Sigmoid colon (tissue), 4 donors: ENCODE measurements at regions not wholly inside any gene's neighbourhood (a gene's known extent, or its start where the extent isn't known, plus 50 kb on each side); places are given as distances from the start of the nearest gene placed in this dataset.

ENCODE experiments used
- CTCF ChIP-seq, 4 experiments: fragments of 450-650 bp in 3 of 4; fragments of 200-600 bp in 1 of 4; IDR thresholded peaks; one replicate each; pipeline ENCODE4 v1.5.1; 2016 to 2019; ENCODE audit warnings: antibody characterized with exemption in 4 of 4, mild to moderate bottlenecking in 3 of 4, moderate library complexity in 2 of 4
- POLR2A ChIP-seq, 2 donors: fragments of 450-650 bp; IDR thresholded peaks; one replicate each; pipeline ENCODE4 v1.6.1; 2016; ENCODE audit warnings: antibody characterized with exemption in 2 of 2, mild to moderate bottlenecking in 2 of 2, moderate library complexity in 2 of 2
- POLR2AphosphoS5 ChIP-seq, 4 donors: sonication (generic); formaldehyde crosslinking; IDR thresholded peaks; one replicate each; pipeline ENCODE4 v1.6.1; 2017; ENCODE audit warnings: antibody characterized with exemption in 4 of 4

GRCh38 chr12:126443977-126444376, 1378.7 kb downstream of the AACS start:
- TF ChIP-seq CTCF (IDR thresholded peaks at IDR 0.05) = no peak
- no peak for TF ChIP-seq POLR2A (IDR thresholded peaks at IDR 0.05)
- TF ChIP-seq POLR2AphosphoS5 (IDR thresholded peaks at IDR 0.05) = no peak
